Breast epithelium (tissue), 4 donors: ENCODE measurements at regions not wholly inside any gene's neighbourhood (a gene's known extent, or its start where the extent isn't known, plus 50 kb on each side); places are given as distances from the start of the nearest gene placed in this dataset.

Experiments
- DNase-seq, 2 donors: peaks; one replicate each; pipeline ENCODE4 v3.0.0-alpha.2; 2019; ENCODE audit warnings: low spot score in 2 of 2
- H3K27ac ChIP-seq, 2 donors: fragments of 200-600 bp; sonication (generic) in 1 of 2; one replicate each; pipeline ENCODE4 v1.5.1; 2016 to 2019; ENCODE audit warnings: mild to moderate bottlenecking in 1 of 2
- H3K27me3 ChIP-seq, 2 donors: fragments of 200-600 bp; sonication (generic) in 1 of 2; one replicate each; pipeline versions ENCODE4 v1.5.1 to v1.6.0; 2017 to 2019; ENCODE audit warnings: control low read depth in 1 of 2, mild to moderate bottlenecking in 1 of 2
- H3K36me3 ChIP-seq: fragments of 200-600 bp; one replicate; pipeline ENCODE4 v1.5.1; 2019
- H3K4me1 ChIP-seq, 2 donors: fragments of 200-600 bp; sonication (generic); one replicate each; pipeline ENCODE4 v1.5.1; 2016 to 2019; ENCODE audit warnings: control low read depth in 1 of 2
- H3K4me3 ChIP-seq, 3 donors: fragments of 200-600 bp; sonication (generic); 1 replicate in 2 of 3; 2 replicates in 1 of 3; pipeline ENCODE4 v1.5.1; 2016 to 2019; ENCODE audit warnings: mild to moderate bottlenecking in 3 of 3, moderate library complexity in 2 of 3
- H3K9me3 ChIP-seq, 2 donors: fragments of 200-600 bp; sonication (generic) in 1 of 2; one replicate each; pipeline ENCODE4 v1.5.1; 2016 to 2019; ENCODE audit warnings: control low read depth in 1 of 2
- CTCF ChIP-seq, 3 donors: fragments of 450-650 bp; IDR thresholded peaks; one replicate each; pipeline ENCODE4 v1.5.1; 2016 to 2017; ENCODE audit warnings: antibody characterized with exemption in 3 of 3, mild to moderate bottlenecking in 3 of 3, moderate library complexity in 3 of 3
- POLR2A ChIP-seq: fragments of 450-650 bp; IDR thresholded peaks from one replicate; pipeline ENCODE4 v1.6.1; 2016; ENCODE audit warnings: antibody characterized with exemption, mild to moderate bottlenecking, moderate library complexity
- POLR2AphosphoS5 ChIP-seq, 3 donors: sonication (generic); formaldehyde crosslinking; IDR thresholded peaks; one replicate each; pipeline ENCODE4 v1.6.1; 2017; ENCODE audit warnings: antibody characterized with exemption in 3 of 3
- intact Hi-C: fragments of 100-400 bp; cut with DNase I; formaldehyde crosslinking; loops from one replicate; pipeline ENCODE4 v1.15.1; 2023; ENCODE audit warnings: low total_unique reads

GRCh38 chr11:23284631-23285030 lies 424.4 kb upstream of the CCDC179 start:
- intact Hi-C loops = no loop called here
- no peaks in the 10 kb centered on the region for H3K4me1 ChIP-seq
- no peak for DNase-seq
- TF ChIP-seq POLR2AphosphoS5 (IDR thresholded peaks at IDR 0.05) = no peak
- TF ChIP-seq CTCF (IDR thresholded peaks at IDR 0.05) = no peak
- TF ChIP-seq POLR2A = no peak
- H3K36me3 ChIP-seq = no peaks in the 10 kb centered on the region
- no peaks in the 10 kb centered on the region for H3K27me3 ChIP-seq
- H3K4me3 ChIP-seq = no peak overlapping the region
- H3K27ac ChIP-seq = no peak overlapping the region
- H3K9me3 ChIP-seq = no peaks in the 10 kb centered on the region

- TF ChIP-seq POLR2AphosphoS5 (IDR thresholded peaks at IDR 0.05) = no peak
- no peak for TF ChIP-seq CTCF (IDR thresholded peaks at IDR 0.05)
- TF ChIP-seq POLR2A = no peak
- Histone ChIP-seq H3K4me1 (no peaks in the 10 kb centered on the region), H3K9me3 (no peaks in the 10 kb centered on the region), H3K4me3 (no peak overlapping the region), H3K27ac (no peak overlapping the region), H3K27me3 (no peaks in the 10 kb centered on the region), H3K36me3 (no peaks in the 10 kb centered on the region)
- intact Hi-C loops = no loop called here
- DNase-seq = no peak
Observed at GRCh38 chr11:23288003-23288783, 427.9 kb upstream of the CCDC179 start.

- Histone ChIP-seq H3K4me1 (no peaks in the 10 kb centered on the region), H3K36me3 (no peaks in the 10 kb centered on the region), H3K4me3 (no peak overlapping the region), H3K27ac (no peak overlapping the region), H3K27me3 (no peaks in the 10 kb centered on the region), H3K9me3 (no peaks in the 10 kb centered on the region)
- no peak for DNase-seq
- TF ChIP-seq POLR2AphosphoS5 (IDR thresholded peaks at IDR 0.05) (no peak), POLR2A (no peak), CTCF (IDR thresholded peaks at IDR 0.05) (no peak)
- intact Hi-C loops = no loop called here
Observed at GRCh38 chr11:23295241-23295640, 435.0 kb upstream of the CCDC179 start.

GRCh38 chr11:23308041-23308440 lies 447.8 kb upstream of the CCDC179 start:
- intact Hi-C loops = no loop called here
- Histone ChIP-seq H3K9me3 (no peaks in the 10 kb centered on the region), H3K27me3 (no peaks in the 10 kb centered on the region), H3K4me1 (no peaks in the 10 kb centered on the region), H3K36me3 (no peaks in the 10 kb centered on the region), H3K27ac (no peak overlapping the region), H3K4me3 (no peak overlapping the region)
- no peak for TF ChIP-seq POLR2AphosphoS5 (IDR thresholded peaks at IDR 0.05)
- TF ChIP-seq CTCF (IDR thresholded peaks at IDR 0.05) = no peak
- TF ChIP-seq POLR2A = no peak
- DNase-seq = no peak

- intact Hi-C loops = no loop called here
- Histone ChIP-seq H3K27me3 (no peaks in the 10 kb centered on the region), H3K27ac (no peak overlapping the region), H3K4me3 (no peak overlapping the region), H3K4me1 (no peaks in the 10 kb centered on the region), H3K36me3 (no peaks in the 10 kb centered on the region), H3K9me3 (no peaks in the 10 kb centered on the region)
- TF ChIP-seq CTCF (IDR thresholded peaks at IDR 0.05) = no peak
- TF ChIP-seq POLR2A = no peak
- TF ChIP-seq POLR2AphosphoS5 (IDR thresholded peaks at IDR 0.05) = no peak
- no peak for DNase-seq
Observed at GRCh38 chr11:23310276-23310675, 450.0 kb upstream of the CCDC179 start.
